H1 (cell line): ENCODE measurements at regions not wholly inside any gene's neighbourhood (a gene's known extent, or its start where the extent isn't known, plus 50 kb on each side); places are given as distances from the start of the nearest gene placed in this dataset.

Experiments
- ATF3 ChIP-seq: IDR thresholded peaks from 2 replicates; pipeline ENCODE4 v1.6.1; 2011; ENCODE audit warnings: low read depth, mild to moderate bottlenecking, low read length; ENCODE audit not compliant: insufficient read depth
- CHD7 ChIP-seq: fragments of 300-600 bp; sonication (generic); IDR thresholded peaks from 2 replicates; pipeline ENCODE4 v1.7.1; 2012; ENCODE audit warnings: low read length, moderate library complexity, mild to moderate bottlenecking, inconsistent platforms; ENCODE audit not compliant: insufficient replicate concordance
- CTBP2 ChIP-seq: IDR thresholded peaks from 2 replicates; pipeline ENCODE4 v1.7.0; 2011; ENCODE audit warnings: borderline replicate concordance, mild to moderate bottlenecking, moderate library complexity, mixed read lengths, low read length; ENCODE audit not compliant: insufficient read depth, insufficient read length
- FOSL1 ChIP-seq: IDR thresholded peaks from 2 replicates; pipeline ENCODE4 v1.6.1; 2011; ENCODE audit warnings: mild to moderate bottlenecking, low read depth, low read length, moderate library complexity; ENCODE audit not compliant: insufficient read depth
- NRF1 ChIP-seq: IDR thresholded peaks from 2 replicates; pipeline ENCODE4 v1.6.1; 2011; ENCODE audit warnings: mild to moderate bottlenecking, low read depth, low read length, improper control_type of control experiment
- SUZ12 ChIP-seq: fragments of 200-600 bp; sonication (generic); IDR thresholded peaks from 2 replicates; pipeline ENCODE4 v1.6.1; 2012; ENCODE audit warnings: mild to moderate bottlenecking, inconsistent platforms, low read length, moderate library complexity, mixed read lengths
- TCF12 ChIP-seq: IDR thresholded peaks from 2 replicates; pipeline ENCODE4 v1.6.1; 2011; ENCODE audit warnings: low read depth, mild to moderate bottlenecking, low read length
- TEAD4 ChIP-seq: IDR thresholded peaks from 2 replicates; pipeline ENCODE4 v1.6.1; 2012; ENCODE audit warnings: low read depth, low read length, inconsistent platforms, mixed read lengths

GRCh38 chrX:150299579-150299978 lies 63.5 kb upstream of the MAMLD1 start (continued):
- TF ChIP-seq CHD7 (no peak), ATF3 (no peak), FOSL1 (no peak), SUZ12 (no peak), NRF1 (no peak), CTBP2 (no peak), TCF12 (no peak), TEAD4 (no peak)
